Dedifferentiated amniotic fluid mesenchymal stem cell (primary cell): ENCODE measurements at regions not wholly inside any gene's neighbourhood (a gene's known extent, or its start where the extent isn't known, plus 50 kb on each side); places are given as distances from the start of the nearest gene placed in this dataset.

Source experiments
- DNase-seq: peaks from one replicate; pipeline ENCODE4 v3.0.0-alpha.2; 2016; ENCODE audit errors: extremely low spot score

- no peak for DNase-seq
Measured at GRCh38 chr4:130485371-130485770, 1389.4 kb downstream of the C4orf33 start.

- DNase-seq = peak; percentile 30
Measured at GRCh38 chr4:130486186-130486585, 1390.2 kb downstream of the C4orf33 start.

- no peak for DNase-seq
Measured at GRCh38 chr4:130486841-130487240, 1390.9 kb downstream of the C4orf33 start.

GRCh38 chr4:130510661-130511060 lies 1414.7 kb downstream of the C4orf33 start:
- DNase-seq = no peak

- DNase-seq = no peak
Measured at GRCh38 chr4:130511776-130512175, 1415.8 kb downstream of the C4orf33 start.

GRCh38 chr4:130524057-130524456 lies 1428.1 kb downstream of the C4orf33 start:
- DNase-seq = no peak

GRCh38 chr4:130530505-130530904 lies 1434.6 kb downstream of the C4orf33 start:
- DNase-seq = no peak

GRCh38 chr4:130534651-130535050 lies 1438.7 kb downstream of the C4orf33 start:
- no peak for DNase-seq

- no peak for DNase-seq
Measured at GRCh38 chr4:130542953-130543352, 1447.0 kb downstream of the C4orf33 start.

GRCh38 chr4:130545171-130545570 lies 1449.2 kb downstream of the C4orf33 start:
- DNase-seq = no peak

- DNase-seq = no peak
Measured at GRCh38 chr4:130545596-130545995, 1449.6 kb downstream of the C4orf33 start.

- no peak for DNase-seq
Measured at GRCh38 chr4:130559268-130559667, 1463.3 kb downstream of the C4orf33 start.

GRCh38 chr4:130563185-130563888 lies 1467.4 kb downstream of the C4orf33 start:
- peak; percentile 86 for DNase-seq

GRCh38 chr4:130563889-130564418 lies 1468.0 kb downstream of the C4orf33 start:
- no peak for DNase-seq

- DNase-seq = no peak
Measured at GRCh38 chr4:130568746-130569145, 1472.8 kb downstream of the C4orf33 start.

GRCh38 chr4:130573742-130574141 lies 1477.8 kb downstream of the C4orf33 start:
- DNase-seq = no peak

GRCh38 chr4:130574215-130574614 lies 1478.3 kb downstream of the C4orf33 start:
- no peak for DNase-seq

GRCh38 chr4:130576218-130576617 lies 1480.3 kb downstream of the C4orf33 start:
- DNase-seq = no peak

GRCh38 chr4:130591091-130591490 lies 1495.1 kb downstream of the C4orf33 start:
- DNase-seq = no peak

- DNase-seq = no peak
Measured at GRCh38 chr4:130600706-130601105, 1504.8 kb downstream of the C4orf33 start.

GRCh38 chr4:130603043-130603442 lies 1507.1 kb downstream of the C4orf33 start:
- DNase-seq = no peak

GRCh38 chr4:130608121-130608520 lies 1512.2 kb downstream of the C4orf33 start:
- no peak for DNase-seq

GRCh38 chr4:130628531-130628930 lies 1532.6 kb downstream of the C4orf33 start:
- DNase-seq = no peak
